ENCODE measurements at regions not wholly inside any gene's neighbourhood (a gene's known extent, or its start where the extent isn't known, plus 50 kb on each side); places are given as distances from the start of the nearest gene placed in this dataset.

DNA sequence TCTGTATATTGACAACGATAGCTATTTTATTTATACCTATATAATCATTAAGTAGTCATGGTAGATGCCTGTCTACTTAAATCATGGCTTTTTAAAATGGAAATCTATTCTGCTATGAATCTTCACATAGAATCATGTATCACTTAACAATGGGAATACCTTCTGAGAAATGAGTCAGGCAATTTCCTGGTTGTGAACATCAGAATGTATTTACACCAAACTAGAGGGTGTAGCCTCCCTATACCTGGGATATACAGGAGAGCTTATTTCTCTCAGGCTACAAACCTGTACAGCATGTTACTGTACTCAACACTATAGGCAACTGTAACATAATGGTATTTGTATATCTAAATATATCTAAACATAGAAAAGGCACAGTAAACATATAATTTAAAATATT is 502.3 kb downstream of the ZWINT start:
- TF ChIP-seq POLR2AphosphoS5 (IDR thresholded peaks at IDR 0.05; ENCODE audit: low read depth, low read length) (no peak), POLR2A (IDR thresholded peaks at IDR 0.05; ENCODE audit: low read depth, low read length) (no peak), TAF1 (IDR thresholded peaks at IDR 0.05; ENCODE audit: low read depth, low read length) (no peak), POU2F2 (IDR thresholded peaks at IDR 0.05; ENCODE audit: low read depth, low read length) (no peak), SPI1 (IDR thresholded peaks at IDR 0.05; ENCODE audit: low read depth, low read length) (no peak), PAX5 (IDR thresholded peaks at IDR 0.05; ENCODE audit: insufficient read depth, low read length, severe bottlenecking) (no peak)
